GM12872 (cell line): ENCODE measurements at regions not wholly inside any gene's neighbourhood (a gene's known extent, or its start where the extent isn't known, plus 50 kb on each side); places are given as distances from the start of the nearest gene placed in this dataset.

Experiments used
- CTCF ChIP-seq: IDR thresholded peaks from 3 replicates; pipeline ENCODE4 v1.5.1; 2011; ENCODE audit warnings: low read depth, mild to moderate bottlenecking, low read length, moderate library complexity; ENCODE audit not compliant: insufficient read depth

- no peak for TF ChIP-seq CTCF
Observed at GRCh38 chr11:109911488-109911887, 181.7 kb upstream of the ZC3H12C start.

- TF ChIP-seq CTCF = no peak
Observed at GRCh38 chr11:109914038-109914437, 179.2 kb upstream of the ZC3H12C start.

DNA sequence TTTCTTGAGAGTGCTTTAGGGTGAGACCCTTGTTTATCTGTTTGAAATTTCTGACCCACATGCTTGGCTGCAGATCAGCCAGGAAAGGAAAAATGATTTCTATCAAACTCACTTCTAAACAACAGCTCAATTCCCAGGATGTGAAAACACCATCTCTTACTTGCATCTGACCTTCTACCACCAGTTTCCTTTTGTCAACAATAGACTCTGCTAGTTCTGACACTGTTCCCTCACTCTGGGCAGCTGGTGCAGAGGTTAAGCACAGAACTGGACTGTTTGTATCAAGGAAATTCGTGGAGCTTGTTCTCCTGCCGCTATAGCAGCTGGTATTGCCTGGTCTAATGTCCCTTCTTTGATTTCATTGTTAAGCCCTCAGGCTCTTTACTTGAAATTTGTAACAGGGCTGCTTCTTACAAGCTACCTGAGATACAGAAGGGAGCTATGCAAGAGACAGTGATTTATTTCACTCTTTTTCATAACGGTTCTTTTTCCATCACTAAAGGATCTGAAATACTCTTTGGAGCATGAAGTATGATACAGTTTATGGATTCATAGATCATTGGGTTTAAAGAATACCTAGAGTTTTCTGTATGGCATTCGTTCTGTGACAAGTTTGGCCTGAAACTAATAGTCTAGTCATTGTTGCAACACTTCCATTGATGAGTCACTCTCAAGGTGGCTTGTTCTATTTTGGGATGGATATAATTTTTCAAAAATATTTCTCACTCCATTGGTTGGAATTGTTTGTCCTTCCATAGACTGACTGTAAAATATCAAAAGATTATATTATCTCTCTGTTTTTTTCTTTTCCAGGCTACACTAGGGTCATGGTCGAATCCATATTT is 178.2 kb upstream of the ZC3H12C start:
- TF ChIP-seq CTCF = no peak

GRCh38 chr11:109926941-109927340 is 166.3 kb upstream of the ZC3H12C start:
- no peak for TF ChIP-seq CTCF

DNA sequence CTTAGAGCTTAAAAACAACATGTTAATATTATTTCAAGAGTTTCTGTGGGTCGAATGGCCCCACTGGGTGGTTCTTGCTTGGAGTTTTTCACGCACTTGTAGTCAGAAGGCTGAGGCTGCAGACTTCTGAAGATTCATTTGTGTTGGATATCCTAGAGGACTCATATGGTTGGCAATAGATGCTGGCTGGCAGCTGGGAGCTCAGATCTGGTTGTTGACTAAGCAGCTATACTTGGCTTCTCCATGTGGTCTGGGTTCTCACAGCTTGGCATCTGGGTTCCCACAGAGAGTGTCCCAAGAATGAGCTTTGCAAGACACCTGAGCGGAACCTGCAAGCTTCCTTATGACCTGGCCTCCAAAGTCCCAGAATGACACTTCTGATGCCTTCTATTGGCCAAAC is 163.9 kb upstream of the ZC3H12C start:
- no peak for TF ChIP-seq CTCF

GRCh38 chr11:109933126-109933525 is 160.1 kb upstream of the ZC3H12C start:
- TF ChIP-seq CTCF = no peak

DNA sequence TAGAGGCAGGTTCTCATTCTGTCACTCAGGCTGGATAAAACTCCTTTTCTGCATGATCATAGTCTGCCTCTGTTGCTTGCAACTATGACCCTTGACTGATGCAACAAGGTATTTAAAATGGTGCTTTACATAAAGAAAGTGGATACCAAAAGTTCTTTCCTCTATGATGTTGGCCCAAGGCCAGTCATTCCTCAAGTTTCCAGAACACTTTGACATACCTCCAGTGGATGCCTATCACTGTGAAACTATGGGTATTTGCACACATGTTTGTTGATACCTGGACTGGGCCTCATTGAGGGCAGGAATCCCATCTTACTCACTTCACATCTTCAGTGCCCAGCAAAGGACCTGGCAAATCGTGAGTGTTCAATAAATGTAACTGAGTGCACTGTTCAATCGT is 159.0 kb upstream of the ZC3H12C start:
- TF ChIP-seq CTCF = no peak
